Smooth muscle cell (in vitro differentiated cells): ENCODE measurements at regions not wholly inside any gene's neighbourhood (a gene's known extent, or its start where the extent isn't known, plus 50 kb on each side); places are given as distances from the start of the nearest gene placed in this dataset.

Source experiments
- DNase-seq: peaks from one replicate; lab custom pipeline; 2025; ENCODE audit not compliant: unreplicated experiment; lab: John Stamatoyannopoulos, UW
- H2AFZ ChIP-seq: fragments of 200-600 bp; sonication (generic); 2 replicates; pipeline ENCODE4 v1.6.0; 2016; ENCODE audit warnings: antibody characterized with exemption, low read depth, mild to moderate bottlenecking
- H3F3A ChIP-seq: fragments of 200-600 bp; sonication (generic); 2 replicates; pipeline ENCODE4 v1.6.0; 2017; ENCODE audit warnings: antibody characterized with exemption, low read depth
- H3K27ac ChIP-seq: fragments of 200-600 bp; sonication (generic); 2 replicates; pipeline ENCODE4 v1.5.1; 2016; ENCODE audit warnings: low read depth, mild to moderate bottlenecking
- H3K27me3 ChIP-seq: fragments of 200-600 bp; sonication (generic); 2 replicates; pipeline ENCODE4 v1.6.1; 2016; ENCODE audit warnings: low read depth, mild to moderate bottlenecking
- H3K36me3 ChIP-seq: fragments of 200-600 bp; sonication (generic); 2 replicates; pipeline ENCODE4 v1.5.1; 2016; ENCODE audit warnings: low read depth
- H3K4me1 ChIP-seq: fragments of 200-600 bp; sonication (generic); 2 replicates; pipeline ENCODE4 v1.5.1; 2016; ENCODE audit warnings: low read depth
- H3K4me2 ChIP-seq: fragments of 200-600 bp; sonication (generic); 2 replicates; pipeline ENCODE4 v1.6.0; 2016; ENCODE audit warnings: mild to moderate bottlenecking
- H3K4me3 ChIP-seq: fragments of 200-600 bp; sonication (generic); 2 replicates; pipeline ENCODE4 v1.5.1; 2016; ENCODE audit warnings: mild to moderate bottlenecking
- H3K79me2 ChIP-seq: fragments of 200-600 bp; sonication (generic); 2 replicates; pipeline ENCODE4 v1.6.0; 2016; ENCODE audit warnings: low read depth, mild to moderate bottlenecking
- H3K9ac ChIP-seq: fragments of 200-600 bp; sonication (generic); 2 replicates; pipeline ENCODE4 v1.6.0; 2016; ENCODE audit warnings: low read depth
- H3K9me3 ChIP-seq: fragments of 200-600 bp; sonication (generic); replicated peaks from 2 replicates; pipeline ENCODE4 v1.5.1; 2016; ENCODE audit warnings: low read depth
- H4K20me1 ChIP-seq: fragments of 200-600 bp; sonication (generic); 2 replicates; pipeline ENCODE4 v1.6.0; 2016; ENCODE audit warnings: low read depth
- WGBS: methylation state at CpG from one replicate; pipeline ENCODE4 v1.1.7; 2016; ENCODE audit warnings: low lambda C conversion rate; 5-methylcytosine and 5-hydroxymethylcytosine counted together
- TF ChIP-seq, protein P1 (sequence below): fragments of 200-600 bp; sonication (generic); IDR thresholded peaks from 2 replicates; pipeline ENCODE4 v1.5.1; 2017; ENCODE audit warnings: borderline replicate concordance, mild to moderate bottlenecking, antibody characterized with exemption; ENCODE audit not compliant: insufficient read depth, poor library complexity, severe bottlenecking

DNA sequence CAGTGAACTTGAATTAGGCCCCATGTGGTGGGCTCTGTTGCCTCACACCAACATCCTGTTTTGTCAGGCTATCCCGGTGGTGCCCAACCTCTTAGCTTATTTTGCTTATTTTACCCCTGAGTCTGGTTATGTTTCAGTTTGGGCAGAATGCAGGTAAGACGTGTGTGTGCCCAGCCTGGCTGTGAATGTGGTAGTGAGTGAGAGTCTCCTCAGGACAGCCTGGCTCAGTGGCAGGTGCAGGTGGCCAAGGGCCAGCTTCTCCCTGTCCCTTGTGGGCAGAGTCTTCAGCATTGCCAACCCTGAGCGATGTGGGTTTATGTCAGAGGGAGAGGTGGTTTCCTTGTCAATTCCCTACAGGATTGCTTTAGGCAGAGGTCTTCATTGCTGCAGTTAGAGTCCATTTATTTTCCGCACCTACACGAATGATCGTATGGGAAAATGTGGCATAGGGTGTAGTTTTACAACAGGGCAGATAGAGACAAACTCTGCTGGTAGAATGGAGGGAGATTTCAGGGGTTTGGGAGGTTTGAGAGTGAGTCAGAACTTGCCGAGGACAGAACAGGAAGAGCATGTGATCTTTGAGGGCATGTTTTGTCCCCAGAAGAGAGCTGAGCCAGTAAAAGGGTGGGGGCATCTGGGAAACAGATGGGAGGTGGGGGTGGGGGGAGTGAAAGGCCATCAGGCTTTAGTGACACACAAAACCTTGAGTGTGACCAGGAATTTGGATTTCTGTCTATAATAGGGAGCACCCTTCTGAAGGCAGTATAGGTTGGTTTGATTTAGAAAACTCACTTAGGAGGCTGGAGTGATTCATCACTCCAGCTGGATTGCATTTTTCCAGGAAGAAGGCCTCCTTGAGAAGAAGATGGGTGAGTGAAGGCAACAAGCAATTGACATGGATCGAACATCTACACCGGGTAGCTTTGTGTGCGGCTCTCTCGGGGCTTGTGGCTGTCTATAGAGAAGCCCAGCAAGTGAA is 156.2 kb upstream of the CELF4 start:
- no peaks in the 10 kb centered on the region for H3K36me3 ChIP-seq
- no peaks in the 10 kb centered on the region for H3K27me3 ChIP-seq
- no peak for DNase-seq
- no peak overlapping the region for H3K27ac ChIP-seq
- no peaks in the 10 kb centered on the region for H3F3A ChIP-seq
- no peaks in the 10 kb centered on the region for H3K79me2 ChIP-seq
- TF ChIP-seq, protein P1, sequence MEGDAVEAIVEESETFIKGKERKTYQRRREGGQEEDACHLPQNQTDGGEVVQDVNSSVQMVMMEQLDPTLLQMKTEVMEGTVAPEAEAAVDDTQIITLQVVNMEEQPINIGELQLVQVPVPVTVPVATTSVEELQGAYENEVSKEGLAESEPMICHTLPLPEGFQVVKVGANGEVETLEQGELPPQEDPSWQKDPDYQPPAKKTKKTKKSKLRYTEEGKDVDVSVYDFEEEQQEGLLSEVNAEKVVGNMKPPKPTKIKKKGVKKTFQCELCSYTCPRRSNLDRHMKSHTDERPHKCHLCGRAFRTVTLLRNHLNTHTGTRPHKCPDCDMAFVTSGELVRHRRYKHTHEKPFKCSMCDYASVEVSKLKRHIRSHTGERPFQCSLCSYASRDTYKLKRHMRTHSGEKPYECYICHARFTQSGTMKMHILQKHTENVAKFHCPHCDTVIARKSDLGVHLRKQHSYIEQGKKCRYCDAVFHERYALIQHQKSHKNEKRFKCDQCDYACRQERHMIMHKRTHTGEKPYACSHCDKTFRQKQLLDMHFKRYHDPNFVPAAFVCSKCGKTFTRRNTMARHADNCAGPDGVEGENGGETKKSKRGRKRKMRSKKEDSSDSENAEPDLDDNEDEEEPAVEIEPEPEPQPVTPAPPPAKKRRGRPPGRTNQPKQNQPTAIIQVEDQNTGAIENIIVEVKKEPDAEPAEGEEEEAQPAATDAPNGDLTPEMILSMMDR, result no peak
- no peak overlapping the region for H3K9ac ChIP-seq
- no peaks in the 10 kb centered on the region for H3K9me3 ChIP-seq
- H3K4me3 ChIP-seq, result no peak overlapping the region
- no peaks in the 10 kb centered on the region for H4K20me1 ChIP-seq
- H3K4me1 ChIP-seq, result no peaks in the 10 kb centered on the region
- H3K4me2 ChIP-seq, result peak overlapping the region; percentile 36
- H2AFZ ChIP-seq, result no peak overlapping the region
- 80% methylated on average over 11 of the region's 11 CpGs for WGBS

DNA sequence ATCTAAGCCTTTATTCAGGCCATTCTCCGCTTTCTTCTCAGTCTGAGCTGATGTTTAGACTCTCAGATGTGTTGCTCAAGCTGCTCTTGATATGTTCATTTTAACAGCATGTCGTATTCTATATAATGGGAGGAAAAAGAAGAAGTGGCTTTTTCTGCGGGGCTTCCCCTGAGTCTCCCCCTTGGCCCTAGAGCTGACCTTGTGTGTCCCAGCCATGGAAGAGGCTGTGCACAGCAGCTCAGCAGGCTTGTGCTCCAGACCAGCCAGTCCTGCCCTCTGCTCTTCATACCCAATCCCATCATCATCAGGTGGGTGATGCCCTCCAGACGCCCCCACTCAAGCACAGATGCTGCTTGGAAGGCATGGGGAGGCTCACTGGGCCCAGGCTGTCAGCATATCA is 155.1 kb upstream of the CELF4 start:
- Histone ChIP-seq H3K27ac (no peak overlapping the region), H3F3A (no peaks in the 10 kb centered on the region), H3K4me3 (no peak overlapping the region), H3K27me3 (no peaks in the 10 kb centered on the region), H2AFZ (no peak overlapping the region), H3K9me3 (no peaks in the 10 kb centered on the region), H3K36me3 (no peaks in the 10 kb centered on the region), H3K4me2 (no peak overlapping the region), H3K4me1 (no peaks in the 10 kb centered on the region), H3K79me2 (no peaks in the 10 kb centered on the region), H4K20me1 (no peaks in the 10 kb centered on the region), H3K9ac (no peak overlapping the region)
- TF ChIP-seq, protein P1, result no peak
- no peak for DNase-seq
- WGBS, result 88% methylated on average over 4 of the region's 4 CpGs

DNA sequence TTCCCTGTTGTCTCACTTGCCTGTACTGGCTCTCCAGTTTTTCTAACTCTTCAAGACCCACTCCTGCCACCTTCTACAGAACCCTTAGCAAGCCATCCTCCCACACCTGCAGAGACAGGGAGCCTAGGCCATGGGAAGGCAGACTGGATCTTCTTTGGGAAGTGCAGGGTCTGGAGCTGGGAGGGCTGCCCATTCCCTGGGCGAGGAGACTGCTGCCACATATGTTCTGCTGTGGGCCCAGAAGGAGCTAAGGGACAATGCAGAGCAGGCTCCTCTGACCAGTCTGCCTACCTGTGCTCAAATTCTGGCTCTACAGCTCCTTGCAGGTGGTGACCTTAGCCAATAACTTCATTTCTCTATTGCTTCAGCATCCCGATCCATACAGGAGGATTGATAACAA is 152.1 kb upstream of the CELF4 start:
- Histone ChIP-seq H3K79me2 (no peaks in the 10 kb centered on the region), H3K36me3 (no peaks in the 10 kb centered on the region), H3F3A (no peaks in the 10 kb centered on the region), H3K9ac (no peak overlapping the region), H4K20me1 (no peaks in the 10 kb centered on the region), H3K4me2 (no peak overlapping the region), H3K27ac (no peak overlapping the region), H3K27me3 (no peaks in the 10 kb centered on the region), H3K4me3 (no peak overlapping the region), H3K9me3 (no peaks in the 10 kb centered on the region), H2AFZ (no peak overlapping the region), H3K4me1 (no peaks in the 10 kb centered on the region)
- 89% methylated on average over 2 of the region's 2 CpGs for WGBS
- TF ChIP-seq, protein P1, result no peak
- no peak for DNase-seq
